ENCODE measurements at regions not wholly inside any gene's neighbourhood (a gene's known extent, or its start where the extent isn't known, plus 50 kb on each side); places are given as distances from the start of the nearest gene placed in this dataset.

GRCh38 chr13:75225288-75226032, 256.5 kb downstream of the TBC1D4 start:
- no peak for TF ChIP-seq EZH2 (IDR thresholded peaks at IDR 0.05; ENCODE audit: borderline replicate concordance, low read length)
- Histone ChIP-seq H3K9ac (ENCODE audit: low read length) (no peak overlapping the region), H3K4me2 (ENCODE audit: low read length) (no peak overlapping the region), H3K4me3 (ENCODE audit: low read depth, low read length, poor library complexity, severe bottlenecking) (no peak overlapping the region), H3K9me3 (ENCODE audit: low read length) (no peaks in the 10 kb centered on the region), H4K20me1 (ENCODE audit: insufficient read depth, low read length) (no peaks in the 10 kb centered on the region), H3K27me3 (ENCODE audit: insufficient read depth, low read length) (no peaks in the 10 kb centered on the region), H3K9me2 (ENCODE audit: low read depth, low read length) (no peaks in the 10 kb centered on the region), H3F3A (ENCODE audit: insufficient read depth, low read length) (no peaks in the 10 kb centered on the region), H3K4me1 (ENCODE audit: insufficient read depth, low read length, severe bottlenecking) (no peaks in the 10 kb centered on the region), H3K36me3 (ENCODE audit: insufficient read depth, low read length) (no peaks in the 10 kb centered on the region), H3K79me2 (ENCODE audit: insufficient read depth, low read length) (no peaks in the 10 kb centered on the region), H2AFZ (ENCODE audit: low read length) (no peak overlapping the region), H3K27ac (ENCODE audit: low read depth, low read length, poor library complexity, severe bottlenecking) (no peak overlapping the region)

- Histone ChIP-seq H3K36me3 (ENCODE audit: insufficient read depth, low read length) (no peaks in the 10 kb centered on the region), H3K79me2 (ENCODE audit: insufficient read depth, low read length) (no peaks in the 10 kb centered on the region), H4K20me1 (ENCODE audit: insufficient read depth, low read length) (no peaks in the 10 kb centered on the region), H3K4me3 (ENCODE audit: low read depth, low read length, poor library complexity, severe bottlenecking) (no peak overlapping the region), H3K27ac (ENCODE audit: low read depth, low read length, poor library complexity, severe bottlenecking) (no peak overlapping the region), H3F3A (ENCODE audit: insufficient read depth, low read length) (no peaks in the 10 kb centered on the region), H3K9me3 (ENCODE audit: low read length) (no peaks in the 10 kb centered on the region), H3K4me1 (ENCODE audit: insufficient read depth, low read length, severe bottlenecking) (no peaks in the 10 kb centered on the region), H3K9me2 (ENCODE audit: low read depth, low read length) (no peaks in the 10 kb centered on the region), H3K27me3 (ENCODE audit: insufficient read depth, low read length) (no peaks in the 10 kb centered on the region), H3K4me2 (ENCODE audit: low read length) (no peak overlapping the region), H3K9ac (ENCODE audit: low read length) (no peak overlapping the region), H2AFZ (ENCODE audit: low read length) (no peak overlapping the region)
- no peak for TF ChIP-seq CTCF (IDR thresholded peaks at IDR 0.05; ENCODE audit: low read length)
- no peak for TF ChIP-seq EZH2 (IDR thresholded peaks at IDR 0.05; ENCODE audit: borderline replicate concordance, low read length)
These were observed 257.8 kb downstream of the TBC1D4 start for GRCh38 chr13:75224053-75224742.

- H3K79me2 ChIP-seq (ENCODE audit: insufficient read depth, low read length): no peaks in the 10 kb centered on the region
- no peak overlapping the region for H2AFZ ChIP-seq (ENCODE audit: low read length)
- no peaks in the 10 kb centered on the region for H3K36me3 ChIP-seq (ENCODE audit: insufficient read depth, low read length)
- H3K27ac ChIP-seq (ENCODE audit: low read depth, low read length, poor library complexity, severe bottlenecking): no peak overlapping the region
- no peak overlapping the region for H3K9ac ChIP-seq (ENCODE audit: low read length)
- no peak overlapping the region for H3K4me3 ChIP-seq (ENCODE audit: low read depth, low read length, poor library complexity, severe bottlenecking)
- H3K27me3 ChIP-seq (ENCODE audit: insufficient read depth, low read length): no peaks in the 10 kb centered on the region
- no peaks in the 10 kb centered on the region for H3F3A ChIP-seq (ENCODE audit: insufficient read depth, low read length)
- H3K9me2 ChIP-seq (ENCODE audit: low read depth, low read length): no peaks in the 10 kb centered on the region
- no peak overlapping the region for H3K4me2 ChIP-seq (ENCODE audit: low read length)
- no peaks in the 10 kb centered on the region for H3K9me3 ChIP-seq (ENCODE audit: low read length)
- TF ChIP-seq EZH2 (IDR thresholded peaks at IDR 0.05; ENCODE audit: borderline replicate concordance, low read length): no peak
- no peak for TF ChIP-seq CTCF (IDR thresholded peaks at IDR 0.05; ENCODE audit: low read length)
- H3K4me1 ChIP-seq (ENCODE audit: insufficient read depth, low read length, severe bottlenecking): no peaks in the 10 kb centered on the region
- H4K20me1 ChIP-seq (ENCODE audit: insufficient read depth, low read length): no peaks in the 10 kb centered on the region
These were observed 259.9 kb downstream of the TBC1D4 start for GRCh38 chr13:75222031-75222430.

Measured in OCI-LY1 (cell line).